Right lobe of liver (tissue), 4 donors: ENCODE measurements at regions not wholly inside any gene's neighbourhood (a gene's known extent, or its start where the extent isn't known, plus 50 kb on each side); places are given as distances from the start of the nearest gene placed in this dataset.

Experiments used
- POLR2A ChIP-seq: fragments of 450-650 bp; IDR thresholded peaks from one replicate; pipeline ENCODE4 v1.6.1; 2017; ENCODE audit warnings: antibody characterized with exemption, mild to moderate bottlenecking
- TF ChIP-seq, protein P1 (sequence below), 4 donors: fragments of 200-600 bp in 3 of 4; fragments of 450-650 bp in 1 of 4; IDR thresholded peaks; one replicate each; pipeline versions ENCODE4 v1.5.1 to v1.8.0; 2016 to 2022; ENCODE audit warnings: antibody characterized with exemption in 4 of 4, mild to moderate bottlenecking in 2 of 4
- donor health status: DM: no; HTN: no; CAD: no.
- donor health status: DM: no; HTN: no; CAD: no.
- donor health status: DM: no; HTN: yes; CAD: no.

GRCh38 chr3:82011336-82011735, 249.9 kb upstream of the GBE1 start:
- TF ChIP-seq, protein P1, sequence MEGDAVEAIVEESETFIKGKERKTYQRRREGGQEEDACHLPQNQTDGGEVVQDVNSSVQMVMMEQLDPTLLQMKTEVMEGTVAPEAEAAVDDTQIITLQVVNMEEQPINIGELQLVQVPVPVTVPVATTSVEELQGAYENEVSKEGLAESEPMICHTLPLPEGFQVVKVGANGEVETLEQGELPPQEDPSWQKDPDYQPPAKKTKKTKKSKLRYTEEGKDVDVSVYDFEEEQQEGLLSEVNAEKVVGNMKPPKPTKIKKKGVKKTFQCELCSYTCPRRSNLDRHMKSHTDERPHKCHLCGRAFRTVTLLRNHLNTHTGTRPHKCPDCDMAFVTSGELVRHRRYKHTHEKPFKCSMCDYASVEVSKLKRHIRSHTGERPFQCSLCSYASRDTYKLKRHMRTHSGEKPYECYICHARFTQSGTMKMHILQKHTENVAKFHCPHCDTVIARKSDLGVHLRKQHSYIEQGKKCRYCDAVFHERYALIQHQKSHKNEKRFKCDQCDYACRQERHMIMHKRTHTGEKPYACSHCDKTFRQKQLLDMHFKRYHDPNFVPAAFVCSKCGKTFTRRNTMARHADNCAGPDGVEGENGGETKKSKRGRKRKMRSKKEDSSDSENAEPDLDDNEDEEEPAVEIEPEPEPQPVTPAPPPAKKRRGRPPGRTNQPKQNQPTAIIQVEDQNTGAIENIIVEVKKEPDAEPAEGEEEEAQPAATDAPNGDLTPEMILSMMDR (IDR thresholded peaks at IDR 0.05): no peak
- TF ChIP-seq POLR2A: no peak
